ENCODE measurements at regions not wholly inside any gene's neighbourhood (a gene's known extent, or its start where the extent isn't known, plus 50 kb on each side); places are given as distances from the start of the nearest gene placed in this dataset.
"Not testable (repeated sequence)": the region's sequence is repeated elsewhere in the genome, so short reads cannot be mapped to it uniquely, and the experiment has no call there.

DNA sequence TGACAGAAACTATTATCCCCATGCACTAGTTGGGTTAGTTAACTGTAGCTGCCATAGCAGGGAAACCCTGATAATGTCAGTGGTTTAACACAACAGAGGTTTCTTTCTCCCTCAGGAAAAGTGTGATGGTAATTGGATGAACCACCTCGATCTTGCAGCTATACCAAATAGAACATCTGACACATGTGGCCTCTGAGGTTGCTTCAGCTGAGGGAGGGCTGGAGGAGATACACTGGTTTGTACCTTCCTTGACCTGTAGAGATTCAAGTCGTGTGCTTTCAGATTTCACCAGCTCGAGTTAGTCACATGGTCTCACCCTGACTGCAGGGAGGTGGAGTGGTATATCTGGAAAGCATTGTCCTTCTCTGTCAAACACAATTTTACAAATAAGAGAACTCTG lies 147.2 kb upstream of the SFRP2 start:
- DNase-seq (ENCODE audit: low read depth): no peak

DNA sequence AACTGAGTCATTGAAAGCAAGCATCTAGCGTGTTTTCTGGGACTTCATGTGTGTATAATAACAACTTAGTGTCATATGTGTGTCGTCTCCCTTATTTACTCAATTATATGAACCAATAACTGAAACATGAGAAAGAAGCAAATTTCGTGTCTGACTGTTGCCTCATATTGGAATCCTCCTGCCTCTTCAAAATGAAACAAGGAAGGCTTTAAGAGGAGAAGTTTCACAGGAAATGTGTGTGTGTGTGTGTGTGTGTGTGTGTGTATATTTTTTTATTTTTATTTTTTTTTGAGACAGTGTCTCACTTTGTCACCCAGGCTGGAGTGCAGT lies 145.8 kb upstream of the SFRP2 start:
- DNase-seq (ENCODE audit: low read depth): no peak

DNA sequence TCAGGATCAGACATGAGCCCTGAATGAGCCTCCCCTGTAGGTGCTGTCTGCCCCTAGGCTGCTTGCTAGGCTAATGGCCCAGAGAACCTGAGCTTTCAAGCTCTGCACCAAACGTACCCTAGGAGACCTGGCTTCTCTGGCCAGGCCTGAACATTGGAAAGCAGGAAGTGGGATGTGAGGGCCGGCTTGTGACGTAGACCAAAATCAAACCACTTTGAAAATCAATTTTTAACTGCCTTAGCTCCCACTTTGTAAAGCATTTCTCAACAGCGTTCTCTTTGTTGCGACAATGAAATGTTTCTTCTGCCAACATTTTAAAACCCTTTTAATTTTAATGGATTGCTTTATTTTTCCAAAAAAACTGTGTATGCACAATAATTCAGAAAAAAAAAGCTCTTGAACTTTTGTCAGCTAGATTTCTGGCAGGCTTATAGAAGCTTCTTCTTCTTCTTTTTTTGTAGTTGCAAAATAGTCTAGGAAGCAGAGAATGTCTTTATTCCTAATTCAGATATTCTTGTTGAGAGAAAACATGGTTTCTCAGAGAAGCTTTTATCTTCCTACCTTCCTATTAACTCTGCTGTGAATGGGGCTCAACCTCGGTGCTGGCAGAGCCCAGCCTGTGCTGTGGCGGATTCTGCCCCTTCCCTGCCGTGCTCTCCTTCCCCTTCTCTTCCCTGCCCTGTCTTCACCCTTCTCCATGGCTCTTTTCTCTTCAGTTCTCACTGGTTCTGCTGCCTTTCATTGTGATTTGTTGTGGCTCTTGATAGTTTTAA lies 145.2 kb upstream of the SFRP2 start:
- DNase-seq (ENCODE audit: low read depth): no peak

DNA sequence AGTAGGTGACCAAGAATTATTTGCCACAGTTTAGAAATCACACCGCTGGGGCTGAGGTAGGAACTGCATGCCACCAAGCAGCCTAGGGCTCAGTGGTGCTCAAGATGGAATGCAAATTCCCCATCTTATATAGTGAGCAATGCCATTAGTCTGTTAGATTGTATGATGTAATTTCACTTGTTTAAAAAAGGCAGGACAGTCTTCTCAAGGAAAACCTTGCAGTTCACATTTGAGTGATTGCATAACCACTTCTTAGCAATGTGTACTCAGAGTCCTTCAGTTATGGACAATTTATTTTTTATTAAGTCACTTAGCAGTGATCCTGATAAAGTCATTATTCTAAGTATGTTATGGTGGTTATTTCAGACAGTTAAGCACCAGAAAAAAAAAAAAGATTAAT lies 142.9 kb upstream of the SFRP2 start:
- DNase-seq (ENCODE audit: low read depth): no peak

DNA sequence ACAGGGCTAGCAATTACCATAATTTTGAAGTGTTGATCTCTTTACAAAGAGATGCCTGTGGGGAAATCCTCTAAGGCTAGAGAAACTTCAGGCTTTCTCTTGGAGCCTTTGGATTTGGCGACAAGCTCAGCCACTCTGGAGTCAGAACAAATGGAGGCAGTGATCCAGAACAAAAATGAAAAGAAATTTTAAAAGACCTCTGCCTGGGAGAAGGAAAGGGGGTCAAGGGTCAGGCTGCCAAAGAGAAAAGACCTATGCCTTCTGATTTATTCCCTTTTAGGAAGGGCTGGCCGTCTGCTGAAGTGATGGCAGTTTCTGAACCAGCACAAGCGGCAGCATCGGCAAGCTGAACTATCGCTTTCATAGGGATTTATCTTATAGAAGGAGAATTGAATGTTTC lies 140.8 kb upstream of the SFRP2 start:
- DNase-seq (ENCODE audit: low read depth): no peak

DNA sequence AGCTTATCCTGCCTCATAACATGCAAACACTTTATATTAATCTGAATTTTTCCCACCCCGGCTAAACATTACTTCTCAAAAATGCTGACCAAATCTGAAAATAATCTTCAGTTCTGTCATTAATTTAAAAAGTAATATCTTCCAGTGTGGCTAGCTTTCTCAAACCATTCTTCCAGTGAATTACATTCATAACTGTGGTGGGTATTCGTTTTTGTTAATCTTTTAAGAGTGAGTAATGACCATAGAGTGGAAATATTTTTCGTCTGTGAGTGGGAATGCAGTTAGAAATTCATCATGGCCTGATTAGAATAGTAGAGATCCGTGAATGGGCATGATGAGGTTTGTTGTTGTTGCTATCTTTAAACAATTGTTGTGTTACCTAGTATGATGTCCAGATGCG lies 138.6 kb upstream of the SFRP2 start:
- DNase-seq (ENCODE audit: low read depth): no peak

DNA sequence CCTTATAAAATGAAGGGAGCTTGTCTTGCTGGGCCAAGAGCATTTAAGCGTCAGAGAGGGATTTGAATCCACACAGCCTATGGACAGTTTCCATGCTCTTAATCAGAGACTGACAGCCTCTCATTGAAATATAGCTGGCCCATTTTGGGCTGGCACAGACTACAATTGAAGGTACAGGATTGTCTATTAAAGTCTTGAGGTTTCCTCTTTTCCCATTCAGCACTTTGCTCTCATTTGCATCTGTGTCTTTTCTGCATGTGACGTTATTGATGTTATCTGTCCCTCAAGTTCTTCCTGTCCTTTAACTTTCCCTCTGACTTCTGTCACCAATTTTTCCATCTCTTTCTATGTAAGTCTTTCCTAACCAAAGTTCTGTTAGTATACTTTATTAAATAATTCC lies 133.3 kb upstream of the SFRP2 start:
- no peak for DNase-seq (ENCODE audit: low read depth)

DNA sequence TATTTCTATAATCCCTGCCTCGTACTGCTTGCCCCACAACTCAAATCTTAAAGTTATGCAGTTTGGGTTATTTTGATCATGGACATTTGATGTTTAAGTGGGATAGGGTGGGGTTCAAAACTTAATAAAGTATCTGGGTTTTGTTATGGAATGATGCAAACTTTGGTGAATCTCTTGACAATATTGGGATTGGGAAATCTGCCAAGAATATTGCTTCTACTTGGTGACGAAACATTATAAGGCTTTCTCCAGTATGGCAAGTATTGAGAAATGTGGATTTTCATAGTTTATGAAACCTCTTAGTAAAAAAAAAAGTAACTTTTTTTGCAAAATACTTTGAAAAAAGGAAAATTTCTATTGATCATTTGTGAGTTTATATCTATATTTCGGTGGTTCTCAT lies 130.8 kb upstream of the SFRP2 start:
- DNase-seq (ENCODE audit: low read depth): no peak

DNA sequence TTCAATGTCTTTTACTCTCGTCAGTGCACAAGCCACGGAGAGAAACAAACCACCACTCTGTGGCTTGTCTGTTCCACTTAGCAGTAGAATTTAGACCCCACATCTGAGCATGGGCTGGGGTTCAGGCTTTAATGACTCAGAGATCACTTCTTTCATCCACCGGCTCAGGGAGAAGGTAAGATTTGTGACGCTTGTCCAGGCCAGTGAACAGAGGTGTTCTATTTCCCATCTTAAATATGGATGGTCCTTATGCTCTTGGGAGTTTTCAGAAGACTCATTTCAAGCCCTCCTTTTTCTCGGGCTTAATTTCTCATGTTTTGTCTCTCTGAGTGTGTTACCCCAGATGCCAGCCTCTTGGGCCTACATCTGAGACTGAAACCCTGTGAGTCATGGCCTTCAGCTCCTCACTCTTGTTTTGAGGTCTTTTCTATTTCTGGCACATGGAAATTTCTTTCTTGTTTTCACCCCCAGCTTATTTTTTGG lies 127.4 kb upstream of the SFRP2 start:
- no peak for DNase-seq (ENCODE audit: low read depth)

DNA sequence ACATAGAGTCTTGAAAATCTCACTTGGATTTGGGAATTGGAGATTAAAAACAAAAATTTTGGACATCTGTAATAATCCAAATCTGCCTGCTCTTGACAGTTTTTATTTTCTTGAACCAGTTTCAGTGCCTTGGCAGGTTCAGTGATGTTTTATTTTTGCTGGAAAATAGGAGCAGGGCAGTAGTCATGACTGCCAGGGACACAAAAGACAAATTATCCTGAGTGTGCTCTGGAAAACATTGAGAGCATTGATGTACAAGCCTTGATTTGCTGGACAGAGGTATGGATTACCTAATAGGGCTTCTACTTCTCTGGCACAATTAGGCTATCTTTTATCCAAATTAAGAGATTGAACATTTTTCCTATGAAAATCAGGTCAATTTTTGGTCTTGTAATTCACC lies 123.4 kb upstream of the SFRP2 start:
- DNase-seq (ENCODE audit: low read depth): no peak

DNA sequence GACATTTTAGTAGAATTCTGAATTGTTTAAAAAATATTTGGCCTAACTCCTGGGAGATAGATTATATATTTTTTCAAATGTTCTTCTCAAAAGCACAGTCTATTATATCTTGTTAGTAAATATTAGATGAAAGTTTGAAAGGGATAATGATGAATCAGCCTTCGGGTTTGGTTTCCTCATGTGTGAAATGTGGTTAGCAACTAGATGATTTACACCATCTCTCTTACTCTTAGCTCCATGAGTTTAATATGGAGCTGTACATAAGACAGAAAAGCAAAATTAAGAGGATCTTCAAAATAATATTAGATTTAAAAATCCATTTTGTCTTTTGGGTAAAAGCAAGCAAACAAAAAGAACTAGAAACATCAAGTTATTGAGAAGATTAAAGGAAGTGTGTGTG lies 120.8 kb upstream of the SFRP2 start:
- no peak for DNase-seq (ENCODE audit: low read depth)

DNA sequence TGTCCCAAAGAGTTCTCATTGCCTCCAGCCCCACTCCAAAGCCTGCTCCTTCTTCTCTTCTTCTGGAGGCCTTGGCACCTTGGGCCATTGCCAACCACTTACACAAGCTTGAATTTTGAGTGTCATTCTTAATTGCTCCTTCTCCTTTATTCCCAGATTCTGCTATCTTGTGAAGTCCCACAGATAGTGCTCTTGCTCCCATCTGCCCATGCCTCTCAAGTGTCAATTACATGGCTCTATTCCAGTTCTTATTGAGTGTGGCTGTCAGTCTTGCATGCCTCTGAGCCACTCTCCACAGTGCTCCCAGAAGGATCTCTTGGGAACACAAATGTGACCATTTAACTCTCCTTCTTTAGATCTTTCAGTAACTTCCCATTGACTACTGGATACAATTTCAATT lies 117.3 kb upstream of the SFRP2 start:
- no peak for DNase-seq (ENCODE audit: low read depth)

DNA sequence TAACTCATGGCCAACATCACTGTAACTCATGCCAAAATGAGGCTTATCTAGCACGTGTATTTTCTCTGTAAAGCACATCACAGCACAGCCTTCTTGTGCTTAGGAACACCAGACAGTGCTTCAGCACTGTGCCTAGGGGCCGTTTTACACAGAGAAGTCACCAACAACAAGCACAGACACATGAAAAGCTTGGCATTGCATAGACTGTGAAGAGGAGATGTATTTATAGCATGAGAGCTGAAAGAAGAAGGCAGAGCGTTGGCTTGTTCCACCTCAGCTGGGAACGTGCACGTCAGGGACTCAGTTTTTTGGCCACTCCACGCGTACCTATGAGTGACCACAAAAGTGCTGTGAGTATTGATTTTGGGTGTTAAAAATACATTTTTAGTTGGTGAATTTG lies 116.3 kb upstream of the SFRP2 start:
- DNase-seq (ENCODE audit: low read depth): no peak

DNA sequence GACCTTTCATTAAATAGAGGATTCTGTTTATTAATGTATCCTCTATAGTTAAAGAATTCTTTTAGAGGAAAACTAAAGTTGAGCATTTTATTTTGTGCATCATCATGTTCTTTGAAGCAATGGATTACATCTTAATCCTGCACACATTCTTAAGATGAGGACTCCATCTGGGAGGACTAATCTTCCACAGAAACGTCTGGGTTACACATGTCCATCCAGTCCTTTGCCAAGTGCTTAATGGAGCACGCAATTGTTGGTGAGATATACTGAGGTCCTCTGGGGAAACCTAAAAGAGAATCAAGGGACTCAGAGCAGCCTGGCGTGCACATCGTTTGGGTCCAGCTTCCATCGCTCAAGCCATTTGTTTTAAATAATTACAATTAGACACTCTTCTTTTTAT lies 115.1 kb upstream of the SFRP2 start:
- no peak for DNase-seq (ENCODE audit: low read depth)

DNA sequence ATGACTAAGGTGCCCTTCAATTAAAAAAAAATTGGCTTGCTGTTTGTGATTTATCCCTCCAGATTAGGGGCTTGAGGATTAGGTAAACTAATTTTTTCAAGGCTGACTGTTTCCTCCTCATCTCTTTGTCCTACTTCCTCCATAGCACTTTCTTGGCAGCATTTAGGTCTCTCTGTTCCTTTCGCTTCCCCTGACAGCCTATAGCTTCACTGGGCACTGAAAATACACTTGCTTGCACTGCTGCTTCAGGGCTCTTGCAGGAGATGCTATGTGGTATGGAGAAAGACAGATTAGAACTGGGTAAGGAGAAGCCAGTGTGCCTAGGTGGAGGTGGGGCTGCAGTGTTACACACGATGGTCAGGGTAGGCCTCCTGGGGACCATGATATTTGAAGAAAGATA lies 112.3 kb upstream of the SFRP2 start:
- no peak for DNase-seq (ENCODE audit: low read depth)

DNA sequence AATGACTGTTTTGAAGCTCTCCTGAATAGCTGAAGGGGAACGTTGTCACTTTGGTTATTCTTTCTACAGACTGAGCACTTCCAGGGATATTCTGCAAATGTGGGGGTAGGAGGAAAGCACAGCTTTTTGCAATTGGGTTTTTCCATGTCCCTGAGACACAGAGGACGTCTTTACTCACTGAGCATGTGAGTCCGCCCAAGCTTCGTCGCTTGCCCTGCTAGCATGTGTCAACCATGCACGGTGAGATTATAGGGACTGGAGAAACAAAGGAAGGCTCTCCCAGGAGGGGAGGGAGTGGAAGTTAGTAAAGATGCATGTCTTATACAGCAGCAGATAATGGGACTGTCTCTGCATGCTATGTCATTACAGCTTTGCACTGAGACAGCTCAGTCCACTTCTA lies 111.5 kb upstream of the SFRP2 start:
- no peak for DNase-seq (ENCODE audit: low read depth)

DNA sequence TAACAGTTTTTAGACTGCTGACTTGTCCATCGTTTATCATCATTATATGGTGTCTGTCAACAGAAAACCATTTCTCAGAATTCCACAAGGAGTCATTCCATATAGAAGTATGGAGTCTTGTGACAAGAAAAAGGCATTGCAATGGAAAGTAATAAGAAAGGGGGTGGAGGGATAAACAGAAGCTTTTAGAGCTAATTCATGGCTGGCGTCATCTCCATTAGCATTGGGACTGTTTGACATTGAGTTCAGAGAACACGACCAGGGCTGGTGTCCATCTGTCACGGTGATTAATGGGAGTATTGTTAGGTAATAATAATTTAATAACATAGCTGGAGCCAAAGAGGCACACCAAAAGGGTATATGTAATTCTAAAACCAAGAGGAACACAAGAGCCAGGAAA lies 101.9 kb upstream of the SFRP2 start:
- no peak for DNase-seq (ENCODE audit: low read depth)

DNA sequence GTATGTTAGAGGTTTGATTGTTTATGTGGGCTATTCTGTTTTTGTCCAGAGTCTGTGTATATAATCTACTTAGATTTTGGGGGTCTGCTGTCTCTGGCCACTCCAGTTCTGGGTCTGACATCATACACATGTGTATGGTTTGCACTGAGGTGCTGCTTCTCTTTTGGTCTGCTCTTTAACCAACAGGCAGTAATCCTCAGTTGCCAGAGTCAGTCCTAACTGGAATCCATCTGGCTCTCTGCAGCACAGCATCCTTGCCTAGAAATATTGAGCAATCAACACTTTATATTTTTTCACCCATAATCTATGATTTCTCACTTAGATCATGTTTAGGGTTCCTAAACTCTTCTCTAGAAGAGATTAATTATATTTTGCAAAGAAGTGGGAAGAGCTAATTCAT lies 98.3 kb upstream of the SFRP2 start:
- no peak for DNase-seq (ENCODE audit: low read depth)

DNA sequence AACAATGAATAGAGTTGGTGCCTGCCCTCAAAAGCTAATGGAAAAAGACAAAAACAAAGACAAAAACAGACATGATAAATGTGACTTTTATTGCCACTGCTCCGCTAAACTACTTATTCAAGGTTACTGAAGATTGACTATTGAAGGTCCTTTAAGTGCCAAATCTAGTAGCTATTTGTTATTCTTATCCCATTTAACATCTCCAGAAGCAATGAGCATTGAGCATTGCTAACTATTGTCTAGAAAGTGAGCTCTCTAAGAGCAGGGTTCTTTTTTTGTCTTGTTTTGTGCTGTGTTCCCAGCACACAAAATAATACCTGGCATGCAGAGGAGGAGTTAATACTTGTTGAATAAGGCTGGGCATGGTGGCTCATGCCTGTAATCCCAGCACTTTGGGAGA lies 95.4 kb upstream of the SFRP2 start:
- DNase-seq (ENCODE audit: low read depth): no peak

DNA sequence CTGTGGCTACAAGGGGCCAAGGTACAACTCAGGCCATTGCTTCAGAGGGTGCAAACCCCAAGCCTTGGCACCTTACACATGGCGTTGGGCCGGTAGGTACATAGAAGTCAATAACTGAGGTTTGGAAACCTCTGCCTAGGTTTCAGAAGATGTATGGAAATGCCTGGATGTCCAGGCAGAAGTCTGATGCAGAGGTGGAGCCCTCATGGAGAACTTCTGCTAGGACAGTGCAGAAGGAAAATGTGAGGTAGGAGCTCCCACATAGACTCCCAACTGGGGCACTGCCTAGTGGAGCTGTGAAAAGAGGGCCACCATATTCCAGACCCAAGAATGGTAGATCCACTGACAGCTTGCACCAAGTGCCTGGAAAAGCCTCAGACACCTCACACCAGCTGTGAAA lies 92.1 kb upstream of the SFRP2 start:
- DNase-seq (ENCODE audit: low read depth): no peak

DNA sequence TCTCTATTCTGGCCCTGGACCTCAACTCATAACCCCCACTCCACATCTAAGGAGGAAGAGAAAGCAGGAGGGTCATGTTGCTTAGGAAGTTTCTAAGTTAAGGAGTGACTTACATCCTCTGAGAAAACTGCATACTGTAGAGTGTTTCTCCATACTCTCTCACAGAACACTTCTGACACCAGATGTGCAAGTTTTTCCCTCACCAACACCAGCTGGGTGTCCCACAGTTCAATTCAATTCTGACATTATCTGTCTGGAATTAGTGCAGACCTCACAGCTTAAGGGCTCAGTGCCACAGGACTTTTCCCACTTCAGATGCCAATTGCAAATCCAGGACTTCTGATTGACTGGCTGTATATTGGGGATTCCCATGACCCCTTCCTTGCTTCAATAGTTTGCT lies 89.0 kb upstream of the SFRP2 start:
- DNase-seq (ENCODE audit: low read depth): no peak

DNA sequence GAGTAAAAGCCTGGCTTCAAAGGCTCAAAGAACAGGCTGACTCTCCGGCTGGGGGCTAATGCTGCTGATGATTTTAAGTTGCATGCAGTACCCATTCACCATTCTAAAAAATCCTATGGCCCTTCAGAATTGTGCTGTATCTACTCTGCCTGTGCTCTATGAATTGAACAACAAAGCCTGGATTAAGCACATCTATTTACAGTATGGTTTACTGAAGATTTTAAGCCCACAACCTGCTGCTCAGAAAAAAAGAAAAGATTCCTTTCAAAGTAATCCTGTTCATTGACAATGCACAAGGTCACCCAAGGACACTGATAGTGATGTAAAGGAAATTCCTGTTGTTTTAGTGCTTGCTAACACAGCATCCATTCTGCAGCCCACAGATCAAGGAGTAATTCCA lies 84.9 kb upstream of the SFRP2 start:
- DNase-seq (ENCODE audit: low read depth): no peak

DNA sequence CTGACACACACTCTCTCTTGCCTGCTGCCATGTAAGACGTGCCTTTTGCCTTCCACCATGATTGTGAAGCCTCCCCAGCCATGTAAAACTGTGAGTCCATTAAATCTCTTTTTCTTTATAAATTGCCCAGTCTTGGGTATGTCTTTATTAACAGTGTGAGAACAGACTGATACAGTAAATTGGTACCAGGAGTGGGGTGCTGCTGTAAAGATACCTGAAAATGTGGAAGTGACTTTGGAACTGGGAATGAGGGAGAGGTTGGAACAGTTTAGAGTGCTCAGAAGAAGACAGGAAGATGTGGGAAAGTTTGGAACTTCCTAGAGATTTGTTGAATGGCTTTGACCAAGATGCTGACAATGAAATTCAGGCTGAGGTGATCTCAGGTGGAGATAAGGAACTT lies 77.9 kb upstream of the SFRP2 start:
- not testable (repeated sequence) for DNase-seq (ENCODE audit: low read depth)

DNA sequence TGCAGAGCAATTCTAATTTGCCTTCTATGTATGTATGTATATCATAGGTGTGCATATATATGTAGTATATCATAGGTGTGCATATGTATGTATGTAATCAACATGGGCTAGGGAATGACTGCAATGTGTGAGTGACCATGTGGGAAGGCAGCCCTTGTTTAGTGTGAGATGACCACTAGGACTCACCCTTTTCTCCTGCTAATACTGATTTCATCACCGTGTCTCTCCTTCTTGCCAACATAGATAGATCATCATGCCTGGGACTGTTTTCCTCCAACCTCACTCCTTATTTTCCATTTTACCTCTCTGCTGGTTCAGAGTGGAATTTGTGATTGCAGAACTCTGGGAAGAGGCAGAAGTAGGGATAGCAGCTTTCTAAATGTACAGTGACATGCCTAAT lies 63.6 kb upstream of the SFRP2 start:
- no peak for DNase-seq (ENCODE audit: low read depth)
